Occipital lobe (tissue), 1 donor: ENCODE measurements at regions not wholly inside any gene's neighbourhood (a gene's known extent, or its start where the extent isn't known, plus 50 kb on each side); places are given as distances from the start of the nearest gene placed in this dataset.
"Not testable (repeated sequence)": the region's sequence is repeated elsewhere in the genome, so short reads cannot be mapped to it uniquely, and the experiment has no call there.

Experiments used
- DNase-seq: peaks from one replicate; lab custom pipeline; 2025; lab: John Stamatoyannopoulos, UW

DNA sequence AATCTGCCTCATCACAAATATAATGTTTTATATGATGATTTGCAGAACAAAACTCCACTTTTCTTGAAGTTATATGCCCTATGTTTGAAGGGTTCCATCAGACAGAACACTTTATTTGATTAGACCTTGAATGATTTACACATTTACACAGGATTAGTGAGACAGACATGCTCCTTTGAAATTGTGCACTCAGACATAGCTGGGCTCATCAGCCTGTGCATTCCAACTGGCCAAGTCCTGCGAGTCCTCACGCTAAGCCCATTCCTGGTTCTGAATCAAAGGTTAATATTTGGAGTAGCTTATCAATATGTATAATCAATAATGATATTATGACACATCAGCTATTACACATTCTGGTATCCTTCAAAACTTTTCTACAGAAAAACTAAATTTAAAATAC, 173.6 kb downstream of the MBL2 start:
- DNase-seq, result no peak

DNA sequence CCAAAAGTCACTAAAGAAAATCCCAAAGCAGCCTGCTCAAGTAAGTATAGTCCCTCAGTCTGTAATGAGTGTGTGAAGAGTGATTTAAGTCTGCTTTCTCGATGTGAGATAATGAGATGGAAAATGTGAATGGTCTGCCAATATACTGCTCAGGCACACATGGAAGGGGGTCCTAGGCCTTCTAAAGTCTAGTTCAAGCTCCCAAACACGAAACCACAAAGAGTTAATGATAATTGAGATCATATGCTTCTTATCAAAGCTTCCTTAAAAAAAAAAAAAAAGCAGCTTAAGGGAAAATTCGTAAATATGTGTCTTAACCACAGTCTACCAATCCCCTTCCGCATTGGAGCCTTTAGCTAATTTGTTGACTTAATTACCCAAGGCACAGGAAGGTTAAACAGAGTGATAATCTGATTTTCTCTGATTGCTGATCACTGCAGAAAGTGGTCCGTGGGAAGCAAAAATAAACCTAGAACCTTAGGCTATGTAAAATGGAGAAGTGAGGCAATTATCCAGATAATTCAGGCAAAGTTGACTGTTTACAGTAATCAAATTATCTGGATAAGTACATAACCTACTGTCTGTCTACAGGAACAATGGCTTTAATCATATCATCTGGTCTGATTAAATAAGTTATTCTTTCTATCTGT, 172.9 kb downstream of the MBL2 start:
- DNase-seq, result no peak

DNA sequence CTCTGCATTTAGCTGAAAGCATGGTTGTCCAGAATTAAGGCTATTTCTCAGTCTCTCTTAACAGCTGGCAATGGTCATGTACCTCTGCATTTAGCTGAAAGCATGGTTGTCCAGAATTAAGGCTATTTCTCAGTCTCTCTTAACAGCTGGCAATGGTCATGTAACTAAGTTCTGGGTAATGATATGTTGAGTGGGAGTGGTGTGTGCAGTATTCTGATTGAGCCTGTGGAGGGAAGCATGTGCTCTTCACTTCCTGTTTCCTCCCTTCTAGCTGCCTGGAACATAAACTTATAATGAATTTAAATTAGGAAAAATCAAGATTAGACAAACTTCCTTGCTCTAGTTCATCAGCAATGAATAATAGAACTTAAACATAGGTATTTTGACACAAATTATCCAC, 168.5 kb downstream of the MBL2 start:
- DNase-seq, result not testable (repeated sequence)

DNA sequence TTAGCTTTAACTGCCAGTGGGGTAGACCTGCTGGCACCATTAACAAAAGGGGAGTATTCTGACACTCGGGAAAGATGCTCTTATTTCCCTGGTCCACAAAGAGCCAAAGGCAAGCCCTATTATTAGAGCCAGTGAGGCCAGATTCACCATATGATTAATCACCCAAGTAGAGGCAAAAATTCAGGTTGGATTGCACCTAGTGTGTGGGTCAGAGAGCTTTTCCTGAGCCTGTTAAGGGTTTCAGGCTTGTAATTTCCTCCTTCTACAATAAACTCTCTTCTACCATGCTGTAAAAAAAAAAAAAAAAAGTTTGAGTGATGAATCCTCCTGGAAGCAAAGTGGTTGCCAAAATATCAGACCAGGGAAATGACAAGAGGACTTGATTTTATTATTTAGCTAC, 163.5 kb downstream of the MBL2 start:
- DNase-seq, result no peak

DNA sequence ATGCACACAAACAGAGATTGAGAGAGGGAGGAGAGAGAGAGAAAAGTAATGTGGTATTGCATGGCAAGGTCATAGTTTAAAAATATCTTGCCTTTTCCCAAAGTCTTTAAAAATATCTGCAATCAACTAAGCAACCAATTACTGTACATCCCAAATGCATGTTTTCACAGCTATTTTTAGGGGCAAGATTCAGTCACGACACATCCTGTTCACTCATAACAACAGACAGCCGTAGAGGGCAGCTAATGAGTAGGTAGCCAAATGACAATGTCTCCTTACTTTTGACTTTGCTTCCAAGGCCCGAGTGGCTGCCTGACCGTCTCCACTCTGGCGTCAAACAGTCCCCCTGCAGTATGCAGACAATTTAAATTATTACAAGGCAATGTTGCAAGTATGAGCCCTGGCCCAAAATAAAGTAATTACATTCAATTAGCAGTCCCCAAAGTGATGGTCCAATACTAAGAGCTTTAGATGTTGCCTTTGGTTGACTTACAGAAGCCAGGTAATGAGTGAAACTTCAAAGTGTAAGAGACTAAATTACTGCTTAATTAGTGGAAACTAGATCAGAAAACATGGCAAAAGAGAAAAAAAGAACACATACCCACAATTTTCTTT, 162.9 kb downstream of the MBL2 start:
- DNase-seq, result no peak

DNA sequence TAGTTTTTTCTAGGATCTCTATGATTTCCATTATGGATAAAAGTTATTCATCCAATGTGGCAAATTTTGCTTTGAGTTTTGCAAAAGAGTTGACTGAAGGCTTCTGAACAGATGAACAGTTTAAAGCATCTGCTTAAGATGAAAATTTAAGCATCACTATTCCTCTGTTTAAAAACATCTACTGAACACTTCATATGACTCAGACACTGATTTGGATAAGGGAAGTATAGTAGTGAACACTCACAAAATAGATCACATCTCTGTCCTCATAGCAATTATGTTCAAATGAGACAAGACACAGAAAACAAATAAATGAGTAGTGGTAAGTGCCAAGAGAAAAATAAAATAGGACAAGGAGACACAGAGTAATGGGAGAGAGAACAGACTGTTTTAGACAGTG, 157.3 kb downstream of the MBL2 start:
- no peak for DNase-seq

DNA sequence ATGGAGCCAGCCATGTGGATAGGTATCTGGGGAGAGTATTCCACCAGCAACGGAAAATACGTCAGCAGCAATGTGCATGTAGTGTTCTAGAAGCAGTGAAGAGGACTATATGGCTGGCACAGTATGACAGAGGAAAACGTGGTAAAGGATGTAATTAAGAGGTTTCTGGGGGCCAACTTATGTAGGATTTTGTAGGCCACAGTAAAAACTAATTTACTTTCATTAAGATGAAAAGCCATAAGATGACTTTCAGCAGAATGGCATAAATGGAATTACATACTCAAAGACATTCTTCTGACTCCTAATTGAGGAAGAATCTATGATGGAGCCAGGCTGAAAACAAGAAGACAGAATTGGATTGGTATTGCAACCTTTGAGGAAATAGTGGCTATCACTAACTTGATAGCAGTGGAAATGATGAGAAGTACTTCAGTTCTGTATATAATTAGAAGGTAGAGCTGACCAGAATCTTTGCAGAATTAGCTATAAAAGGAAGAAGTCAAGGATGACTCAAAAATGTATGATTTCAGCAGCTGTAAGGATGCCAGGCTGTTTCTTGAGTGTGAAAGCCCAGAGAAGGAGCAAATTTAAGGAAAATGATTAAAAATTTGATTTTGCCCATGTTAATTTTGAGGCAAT, 156.7 kb downstream of the MBL2 start:
- DNase-seq, result no peak

DNA sequence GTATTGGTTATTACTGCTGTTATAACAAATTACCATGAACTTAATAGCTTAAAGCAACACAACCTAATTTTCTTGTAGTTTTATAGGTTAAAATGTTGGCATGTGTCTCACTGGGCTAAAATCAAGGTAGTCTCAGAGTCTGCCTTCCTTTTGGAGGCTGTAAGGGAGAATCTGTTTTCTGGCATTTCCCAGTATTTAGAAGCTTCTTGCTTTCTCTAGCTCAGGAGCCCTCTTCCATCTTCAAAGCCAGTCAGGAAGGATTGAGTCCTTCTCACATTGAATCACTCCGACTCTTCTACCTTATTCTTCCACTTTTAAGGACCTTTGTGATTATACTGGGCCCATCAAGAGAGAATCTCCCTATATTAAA, 156.2 kb downstream of the MBL2 start:
- no peak for DNase-seq

DNA sequence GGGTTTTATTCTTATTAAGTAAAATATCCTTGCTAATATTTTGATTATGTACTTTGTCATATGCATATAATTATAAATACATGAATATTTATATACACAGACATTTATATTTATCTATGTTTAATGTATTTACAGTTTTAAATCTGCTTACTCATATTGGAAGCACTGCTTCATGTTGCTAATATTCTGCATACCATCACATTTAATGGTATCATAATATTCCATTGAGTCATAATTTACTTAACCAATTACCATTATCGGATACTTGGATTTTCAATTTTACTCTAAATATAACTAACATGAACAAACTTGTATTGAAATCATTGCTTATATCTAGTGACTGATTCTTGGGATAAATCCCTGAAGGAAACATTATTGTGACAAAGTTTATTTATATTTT, 155.2 kb downstream of the MBL2 start:
- DNase-seq, result no peak

DNA sequence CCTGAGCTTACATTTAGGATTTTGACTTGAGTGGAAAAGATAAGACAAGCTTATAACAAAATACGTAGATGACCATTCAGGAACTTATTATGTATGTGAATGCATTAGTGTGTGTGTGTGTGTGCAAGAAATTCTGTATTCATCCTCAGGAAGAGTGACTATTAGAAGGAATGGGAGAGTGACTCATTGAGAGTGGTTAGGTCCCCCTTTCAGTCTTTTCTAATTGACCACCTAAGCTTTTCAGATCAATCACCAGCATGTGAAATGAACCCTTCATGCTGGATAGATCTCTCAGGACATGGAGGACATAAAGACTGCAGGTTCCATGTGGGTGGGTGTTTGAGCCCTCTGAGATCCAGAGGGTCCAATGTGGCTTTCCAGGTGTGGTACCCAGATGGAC, 153.5 kb downstream of the MBL2 start:
- DNase-seq, result no peak

DNA sequence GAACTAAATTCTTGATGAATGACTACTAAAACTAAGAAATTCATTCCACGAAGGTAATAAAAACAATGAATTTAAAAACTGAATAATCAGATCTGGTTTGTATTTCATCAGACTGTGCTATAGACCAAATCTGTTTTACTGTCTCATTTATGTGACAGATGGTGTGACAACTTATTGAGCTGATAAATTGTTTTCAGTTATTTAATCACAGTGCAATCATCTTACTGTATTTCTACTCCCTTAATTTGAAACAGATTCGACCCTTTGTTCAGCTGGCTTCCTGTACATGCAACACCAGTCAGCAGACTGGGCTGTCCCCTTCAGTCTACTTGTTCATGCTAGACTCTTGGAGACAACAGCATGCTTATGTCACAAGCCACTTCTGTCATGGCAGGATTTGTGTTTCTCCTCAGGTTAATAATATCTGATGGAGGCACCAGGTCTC, 150.9 kb downstream of the MBL2 start:
- DNase-seq, result no peak

DNA sequence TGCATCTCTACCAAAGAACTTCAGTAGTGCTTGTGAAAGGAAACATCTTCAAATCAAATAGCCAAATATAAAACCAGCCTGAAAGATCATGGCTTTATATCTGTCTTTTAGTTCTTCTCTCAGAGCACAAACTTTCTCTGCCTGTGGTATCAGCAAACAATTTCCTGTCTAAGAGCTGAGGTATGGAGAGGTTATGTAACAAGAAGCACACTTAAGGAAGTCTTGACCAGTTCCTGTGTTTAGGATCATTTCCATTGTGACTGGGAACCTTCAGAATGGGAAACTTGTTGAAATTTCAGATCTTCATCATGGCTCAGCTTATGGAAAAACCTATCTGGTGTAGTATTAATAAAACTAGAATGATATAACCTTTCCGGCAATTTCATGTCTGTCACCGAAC, 148.8 kb downstream of the MBL2 start:
- DNase-seq, result no peak

DNA sequence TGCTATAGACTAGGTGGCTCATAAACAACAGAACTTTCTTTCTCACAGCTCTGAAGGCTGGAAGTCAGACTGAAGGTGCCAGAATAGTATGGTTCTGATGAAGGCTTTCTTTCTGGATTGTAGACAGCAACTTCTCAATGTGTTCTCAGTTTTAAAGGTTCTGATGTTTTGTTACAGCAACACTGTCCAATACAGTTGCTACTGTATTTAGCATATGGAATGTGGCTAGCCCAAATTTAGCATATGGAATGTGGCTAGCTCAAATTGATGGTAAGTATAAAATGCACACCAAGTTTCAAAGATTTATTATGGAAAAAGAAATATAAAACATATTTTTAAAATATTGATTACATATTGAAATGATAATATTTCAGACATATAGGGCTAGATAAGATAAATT, 145.3 kb downstream of the MBL2 start:
- DNase-seq, result no peak

DNA sequence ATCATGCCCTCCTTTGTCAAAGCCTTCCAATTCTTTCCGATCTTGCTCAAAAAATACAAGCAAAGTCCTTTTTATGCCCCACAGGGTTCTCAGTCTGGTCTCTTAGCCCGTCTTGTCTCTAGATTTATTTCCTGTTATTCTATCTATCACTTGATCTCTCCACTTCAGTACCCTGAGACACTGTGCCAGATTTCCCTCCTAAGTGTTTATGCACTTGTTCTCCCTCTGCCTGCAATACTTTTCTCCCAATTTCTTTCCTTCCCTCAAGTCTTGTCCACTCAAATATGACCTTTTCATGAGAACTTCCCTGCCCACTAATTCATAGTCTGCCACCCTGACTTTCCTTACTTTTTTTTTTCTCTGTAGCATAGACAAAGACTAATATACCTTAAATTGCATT, 141.4 kb downstream of the MBL2 start:
- DNase-seq, result no peak

DNA sequence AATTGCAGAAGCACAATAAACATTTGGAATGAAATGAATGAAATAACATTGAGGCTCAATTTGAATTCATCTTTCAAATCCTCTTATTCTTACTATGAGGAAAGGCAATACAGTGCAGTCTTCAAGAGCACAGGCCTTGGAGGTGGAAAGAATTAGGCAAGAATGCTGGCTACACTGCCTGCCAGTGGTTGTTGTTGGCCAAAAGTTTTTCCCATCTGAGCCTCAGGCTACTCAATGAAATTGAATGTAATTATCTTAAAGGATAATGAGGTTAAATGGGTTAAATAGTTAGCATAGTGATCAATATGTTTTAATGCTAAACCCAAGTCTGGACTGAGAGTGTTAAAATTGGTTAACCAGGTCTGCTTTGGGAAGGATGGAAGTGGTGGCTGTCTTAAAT, 140.9 kb downstream of the MBL2 start:
- no peak for DNase-seq

DNA sequence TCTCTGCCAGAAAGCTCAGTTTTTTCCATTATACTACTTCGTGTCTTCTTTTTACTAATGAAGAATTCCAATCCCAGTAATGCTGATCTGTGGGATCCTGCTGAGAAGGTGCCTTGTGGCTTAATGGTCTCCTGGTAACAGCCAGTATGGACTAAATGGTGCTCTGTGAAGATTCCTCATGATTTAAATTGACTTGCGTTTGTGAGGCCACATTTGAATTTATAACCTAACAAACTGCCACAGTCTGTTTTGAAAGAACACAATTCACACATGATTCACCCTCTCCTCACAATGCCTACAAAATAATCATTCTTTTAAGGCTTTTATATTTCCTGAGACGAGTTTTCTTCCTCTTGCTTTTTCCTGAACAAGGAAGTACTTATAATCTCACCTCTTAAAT, 140.0 kb downstream of the MBL2 start:
- no peak for DNase-seq

DNA sequence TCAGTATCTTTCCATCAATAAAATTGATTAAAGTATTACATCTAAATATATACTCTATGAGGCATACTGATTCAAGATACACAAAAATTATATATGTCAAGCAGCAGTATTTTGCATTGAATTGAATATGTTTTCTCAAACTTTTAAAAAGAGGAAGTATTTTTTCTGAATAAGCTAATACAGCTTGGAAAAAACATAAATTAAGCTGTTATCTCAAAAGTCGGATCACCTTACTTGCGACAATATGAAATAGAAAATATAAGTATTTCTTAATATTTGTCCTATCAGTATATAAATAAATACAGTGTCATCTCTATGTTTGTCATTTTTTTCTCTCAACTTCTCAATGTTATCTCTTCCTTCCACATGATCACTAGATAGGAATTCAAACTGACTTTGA, 139.3 kb downstream of the MBL2 start:
- DNase-seq, result no peak

DNA sequence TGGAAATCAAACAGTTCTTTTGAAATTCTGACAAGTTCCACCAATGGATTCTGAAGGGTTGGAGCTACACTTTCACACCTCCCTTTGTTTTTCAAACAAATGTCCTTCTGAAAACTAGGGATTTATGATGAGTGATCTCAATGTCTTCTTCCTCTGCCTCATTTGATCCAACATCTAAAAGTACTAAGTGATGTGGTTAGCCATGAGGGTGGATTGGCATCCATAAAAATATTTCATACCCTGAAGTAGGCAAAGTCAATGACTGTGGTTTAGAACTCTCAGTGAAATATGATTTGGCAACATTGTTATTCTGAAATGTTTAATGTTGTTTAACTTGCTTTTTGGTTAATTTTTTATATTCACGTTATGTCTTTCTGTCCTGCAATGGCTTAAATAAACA, 136.9 kb downstream of the MBL2 start:
- no peak for DNase-seq

DNA sequence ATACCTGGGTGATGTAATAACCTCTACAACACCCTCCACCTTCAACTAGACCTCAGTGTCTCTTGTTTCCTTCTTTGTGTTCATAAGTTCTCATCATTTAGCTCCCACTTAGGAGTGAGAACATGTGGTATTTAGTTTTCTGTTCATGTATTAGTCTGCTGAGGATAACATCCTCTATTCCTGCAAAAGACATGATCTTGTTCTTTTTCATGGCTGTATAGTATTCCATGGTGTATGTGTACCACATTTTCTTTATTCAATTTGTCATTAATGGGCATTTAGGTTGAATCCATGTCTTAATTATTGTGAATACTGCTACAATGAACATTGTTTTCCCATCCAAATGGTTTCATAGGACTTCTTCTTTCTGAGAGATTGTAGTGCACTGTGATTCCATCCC, 135.7 kb downstream of the MBL2 start:
- DNase-seq, result no peak

DNA sequence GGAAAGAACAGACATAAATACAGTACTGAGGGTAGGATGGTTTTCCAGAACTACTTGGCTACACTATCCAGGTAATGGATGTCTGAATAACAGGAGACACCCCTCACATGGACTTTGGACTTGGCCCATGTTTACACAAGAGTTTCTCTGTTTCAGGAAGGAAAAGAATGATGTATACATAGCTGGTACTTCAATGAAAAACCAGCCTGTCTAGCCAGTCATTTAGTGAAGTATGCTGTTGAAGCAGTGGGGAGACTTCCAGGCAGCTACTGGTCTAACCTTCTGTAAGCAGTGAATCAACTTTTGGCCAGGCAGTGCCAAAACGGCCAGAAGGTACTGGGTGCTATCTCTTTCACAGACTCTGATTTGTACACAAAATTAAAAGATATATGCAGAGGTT, 135.0 kb downstream of the MBL2 start:
- DNase-seq, result no peak

DNA sequence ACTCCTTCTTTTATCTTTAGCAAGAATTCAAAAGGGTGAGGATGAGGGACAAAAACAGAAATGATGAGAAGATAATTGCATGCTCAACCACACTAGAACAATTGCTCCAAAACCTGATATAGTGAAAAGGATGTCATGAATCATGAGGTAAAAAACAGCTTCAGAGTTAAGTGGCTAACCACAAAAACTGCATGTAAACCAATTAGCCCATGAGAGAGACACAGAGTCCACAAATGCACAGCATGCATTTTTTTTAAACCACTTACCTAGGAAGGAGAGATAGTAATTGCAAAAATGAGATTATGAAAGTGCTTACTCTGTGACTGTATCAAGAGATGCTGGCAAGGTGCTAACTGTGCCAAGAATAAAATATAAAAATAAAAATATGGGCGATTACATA, 132.9 kb downstream of the MBL2 start:
- no peak for DNase-seq

DNA sequence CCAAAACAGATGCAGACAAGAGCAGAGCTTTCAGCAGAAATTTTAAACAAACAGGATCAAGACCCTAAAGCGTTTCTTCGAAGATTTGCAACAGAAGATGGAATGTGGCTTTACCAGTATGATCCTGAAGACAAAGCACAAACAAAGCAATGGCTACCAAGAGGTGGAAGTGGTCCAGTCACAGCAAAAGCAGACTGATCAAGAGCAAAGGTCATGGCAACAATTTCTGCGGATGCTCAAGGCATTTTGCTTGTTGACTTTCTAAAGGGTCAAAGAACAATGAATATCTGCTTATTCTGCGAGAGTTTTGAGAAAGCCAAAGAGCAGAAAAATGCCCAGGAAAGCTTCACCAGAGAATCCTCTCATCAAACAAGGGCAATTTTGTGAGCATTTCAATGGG, 130.4 kb downstream of the MBL2 start:
- DNase-seq, result no peak
